ENCODE measurements at regions not wholly inside any gene's neighbourhood (a gene's known extent, or its start where the extent isn't known, plus 50 kb on each side); places are given as distances from the start of the nearest gene placed in this dataset.

GRCh38 chr3:168655611-168656010, 559.9 kb upstream of the GOLIM4 start:
- no peak overlapping the region for H3K27ac ChIP-seq
- no peaks in the 10 kb centered on the region for H3K4me1 ChIP-seq (ENCODE audit: control insufficient read depth in 1 of 2, low read depth in 2 of 2)

GRCh38 chr3:168654700-168655099, 559.0 kb upstream of the GOLIM4 start:
- Histone ChIP-seq H3K27ac (no peak overlapping the region), H3K27me3 (replicated peaks; ENCODE audit: insufficient read depth) (no peaks in the 10 kb centered on the region), H3K9me3 (no peaks in the 10 kb centered on the region), H3K36me3 (no peaks in the 10 kb centered on the region), H3K4me1 (ENCODE audit: control insufficient read depth in 1 of 2, low read depth in 2 of 2) (no peaks in the 10 kb centered on the region), H3K4me3 (no peak overlapping the region)
- DNase-seq (ENCODE audit: low spot score) (no peak), ATAC-seq (ENCODE audit: insufficient number of reproducible peaks, low FRiP score, low read depth) (no peak)
- TF ChIP-seq CTCF (IDR thresholded peaks at IDR 0.05) = no peak

More at GRCh38 chr3:168655611-168656010, 559.9 kb upstream of the GOLIM4 start:
- Histone ChIP-seq H3K9me3 (no peaks in the 10 kb centered on the region), H3K27me3 (replicated peaks; ENCODE audit: insufficient read depth) (no peaks in the 10 kb centered on the region), H3K4me3 (no peak overlapping the region), H3K36me3 (no peaks in the 10 kb centered on the region)
- DNase-seq (ENCODE audit: low spot score) (no peak), ATAC-seq (ENCODE audit: insufficient number of reproducible peaks, low FRiP score, low read depth) (no peak)
- TF ChIP-seq CTCF (IDR thresholded peaks at IDR 0.05) = no peak

GRCh38 chr3:168653255-168653654, 557.5 kb upstream of the GOLIM4 start:
- H3K27me3 ChIP-seq (replicated peaks; ENCODE audit: insufficient read depth) = no peaks in the 10 kb centered on the region
- H3K4me1 ChIP-seq (ENCODE audit: control insufficient read depth in 1 of 2, low read depth in 2 of 2) = no peaks in the 10 kb centered on the region
- TF ChIP-seq CTCF (IDR thresholded peaks at IDR 0.05) = no peak
- no peaks in the 10 kb centered on the region for H3K36me3 ChIP-seq
- H3K4me3 ChIP-seq = no peak overlapping the region
- no peaks in the 10 kb centered on the region for H3K9me3 ChIP-seq
- DNase-seq (ENCODE audit: low spot score) (no peak), ATAC-seq (ENCODE audit: insufficient number of reproducible peaks, low FRiP score, low read depth) (no peak)
- no peak overlapping the region for H3K27ac ChIP-seq

- Histone ChIP-seq H3K27me3 (replicated peaks; ENCODE audit: insufficient read depth) (no peaks in the 10 kb centered on the region), H3K9me3 (no peaks in the 10 kb centered on the region), H3K27ac (no peak overlapping the region), H3K36me3 (no peaks in the 10 kb centered on the region), H3K4me3 (no peak overlapping the region), H3K4me1 (ENCODE audit: control insufficient read depth in 1 of 2, low read depth in 2 of 2) (no peaks in the 10 kb centered on the region)
- DNase-seq (ENCODE audit: low spot score) = no peak
- no peak for TF ChIP-seq CTCF (IDR thresholded peaks at IDR 0.05)
- no peak for ATAC-seq (ENCODE audit: insufficient number of reproducible peaks, low FRiP score, low read depth)
Observed at GRCh38 chr3:168648321-168648720, 552.6 kb upstream of the GOLIM4 start.

- no peaks in the 10 kb centered on the region for H3K27me3 ChIP-seq (replicated peaks; ENCODE audit: insufficient read depth)
- no peaks in the 10 kb centered on the region for H3K4me1 ChIP-seq (ENCODE audit: control insufficient read depth in 1 of 2, low read depth in 2 of 2)
- ATAC-seq (ENCODE audit: insufficient number of reproducible peaks, low FRiP score, low read depth) (no peak), DNase-seq (ENCODE audit: low spot score) (no peak)
- H3K4me3 ChIP-seq = no peak overlapping the region
- no peak for TF ChIP-seq CTCF (IDR thresholded peaks at IDR 0.05)
- H3K27ac ChIP-seq = no peak overlapping the region
- no peaks in the 10 kb centered on the region for H3K36me3 ChIP-seq
- H3K9me3 ChIP-seq = no peaks in the 10 kb centered on the region
Observed at GRCh38 chr3:168647582-168647981, 551.9 kb upstream of the GOLIM4 start.
